Spleen (tissue), 7 donors: ENCODE measurements at regions not wholly inside any gene's neighbourhood (a gene's known extent, or its start where the extent isn't known, plus 50 kb on each side); places are given as distances from the start of the nearest gene placed in this dataset.

Source experiments
- CTCF ChIP-seq, 11 experiments: fragments of 200-600 bp in 7 of 11; fragments of 450-650 bp in 4 of 11; sonication (generic) in 4 of 11; IDR thresholded peaks in 8 of 11; conservative IDR thresholded peaks in 3 of 11; 1 replicate in 7 of 11; 2 replicates in 4 of 11; pipeline versions ENCODE4 v1.4.0 to v1.8.0; 2016 to 2021; ENCODE audit warnings: antibody characterized with exemption in 11 of 11, inconsistent platforms in 4 of 11, mild to moderate bottlenecking in 1 of 11
- POLR2AphosphoS5 ChIP-seq, 3 donors: sonication (generic); formaldehyde crosslinking; IDR thresholded peaks; one replicate each; pipeline ENCODE4 v1.5.1; 2017; ENCODE audit warnings: antibody characterized with exemption in 3 of 3
- donor health status: DM: no; HTN: no; CAD: no; lungs with moderate emphysema.
- donor health status: DM: no; HTN: no; CAD: no.
- donor health status: DM: no; HTN: no; CAD: no.

- no peak for TF ChIP-seq POLR2AphosphoS5 (IDR thresholded peaks at IDR 0.05)
- no peak for TF ChIP-seq CTCF (IDR thresholded peaks at IDR 0.05 in 8 of 11, conservative IDR thresholded peaks at IDR 0.05 in 3 of 11)
Observed at GRCh38 chr6:14196026-14196425, 78.5 kb downstream of the CD83 start.
